Right forelimb (tissue), 1 donor: ENCODE measurements at regions not wholly inside any gene's neighbourhood (a gene's known extent, or its start where the extent isn't known, plus 50 kb on each side); places are given as distances from the start of the nearest gene placed in this dataset.

Source experiments
- DNase-seq: peaks from one replicate; pipeline ENCODE4 v3.0.0-alpha.2; 2018

DNA sequence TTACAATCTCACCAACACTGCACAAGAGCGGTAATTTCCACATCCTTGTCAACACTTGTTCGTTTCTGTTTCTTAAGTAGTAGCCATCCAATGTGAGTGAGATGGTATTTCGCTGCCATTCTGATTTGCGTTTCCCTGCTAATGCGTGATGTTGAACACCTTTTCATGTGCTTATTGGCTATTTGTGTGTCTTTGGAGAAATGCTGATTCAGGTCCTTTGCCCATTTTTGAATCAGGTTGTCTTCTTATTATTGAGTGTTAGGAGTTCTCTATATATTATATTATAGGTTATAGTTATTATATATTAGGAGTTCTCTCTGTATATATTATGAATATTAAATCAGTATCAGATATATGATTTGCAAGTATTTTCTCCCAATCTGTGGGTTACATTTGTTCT, 59.9 kb upstream of the IRX4 start:
- no peak for DNase-seq

DNA sequence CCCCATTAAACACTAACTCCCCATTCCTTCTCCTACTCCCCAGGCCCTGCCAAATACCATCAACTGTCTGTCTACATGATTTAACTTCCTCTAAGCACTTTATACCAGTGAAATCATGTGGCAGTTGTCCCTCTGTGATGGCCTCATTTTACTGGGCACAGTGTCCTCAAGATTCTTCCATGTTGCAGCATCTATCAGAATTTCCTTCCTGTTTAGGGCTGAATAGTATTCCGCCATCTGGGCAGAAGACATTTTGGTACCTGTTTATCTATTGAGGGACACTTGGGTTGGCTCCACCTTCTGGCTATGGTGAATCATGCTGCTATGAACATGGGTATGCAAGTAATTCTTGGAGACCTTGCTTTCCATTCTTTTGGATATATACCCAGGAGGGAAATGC, 59.4 kb upstream of the IRX4 start:
- no peak for DNase-seq

DNA sequence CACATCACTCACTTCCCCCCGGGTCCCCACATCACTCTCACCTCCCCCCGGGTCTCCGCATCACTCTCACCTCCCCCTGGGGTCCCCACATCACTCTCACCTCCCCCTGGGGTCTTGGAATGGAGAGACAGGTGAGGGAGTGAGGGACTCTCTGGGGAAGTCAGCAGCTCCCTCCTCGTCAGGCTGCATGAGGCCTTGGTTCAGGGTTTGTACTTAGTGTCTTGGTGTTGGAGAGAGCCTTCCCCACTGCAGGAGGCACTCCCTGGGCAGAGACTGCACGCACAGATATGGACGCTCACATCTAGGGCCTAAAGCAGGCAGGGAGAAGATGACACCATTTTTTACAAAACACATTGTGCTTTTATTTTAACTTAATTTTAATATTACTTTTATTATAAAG, 56.5 kb upstream of the IRX4 start:
- no peak for DNase-seq

DNA sequence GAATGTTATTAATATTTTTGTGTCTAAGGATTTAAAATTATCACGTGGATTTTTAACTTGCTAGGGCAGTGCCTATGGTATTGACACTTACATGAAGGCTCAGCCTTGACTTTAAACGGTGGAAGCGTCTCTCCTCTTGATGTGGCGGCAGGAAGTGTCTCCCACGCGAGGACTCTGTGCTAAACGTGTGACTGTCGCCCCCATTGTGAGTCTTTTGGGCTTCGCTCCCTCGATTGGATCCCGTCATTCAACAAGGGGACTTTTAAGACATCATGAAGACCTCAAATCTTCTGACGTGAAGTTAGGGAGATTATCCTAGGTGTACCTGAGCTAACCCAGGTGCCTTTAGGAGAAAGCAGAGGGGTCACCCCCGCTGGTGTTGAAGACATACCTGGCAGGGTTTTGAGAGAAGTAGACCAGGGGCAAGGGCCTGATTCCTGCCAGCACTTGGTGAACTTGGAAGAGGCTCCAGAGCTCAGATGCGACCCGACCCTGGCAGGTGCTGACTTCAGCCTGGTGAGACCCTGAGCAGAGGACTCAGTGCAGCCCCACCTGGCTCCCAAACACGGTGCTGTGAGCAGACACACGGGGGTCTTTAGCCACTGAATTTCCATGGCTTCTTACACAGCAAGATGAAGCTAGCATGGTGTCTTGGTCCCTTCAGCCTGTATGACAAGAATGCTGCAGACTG, 55.7 kb upstream of the IRX4 start:
- no peak for DNase-seq

DNA sequence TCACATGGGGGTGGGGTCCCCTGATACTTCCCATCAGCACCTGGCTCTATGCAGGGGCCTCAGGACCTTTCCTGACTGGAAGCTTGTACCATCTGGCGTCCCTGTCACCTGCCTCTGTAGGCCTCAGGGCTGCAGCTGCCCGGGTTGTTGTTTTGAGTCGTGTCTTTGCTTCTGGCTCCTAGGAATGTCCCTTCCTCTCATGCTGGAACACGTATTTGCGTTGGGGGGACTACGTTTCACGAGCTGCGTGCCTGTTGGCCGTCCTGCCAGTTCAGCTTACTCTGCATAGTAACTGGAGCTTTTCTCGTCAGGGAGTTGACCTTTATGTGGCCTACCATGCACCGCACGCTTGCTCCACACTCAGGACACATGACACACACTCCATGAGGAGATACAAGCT, 54.9 kb upstream of the IRX4 start:
- DNase-seq = no peak

DNA sequence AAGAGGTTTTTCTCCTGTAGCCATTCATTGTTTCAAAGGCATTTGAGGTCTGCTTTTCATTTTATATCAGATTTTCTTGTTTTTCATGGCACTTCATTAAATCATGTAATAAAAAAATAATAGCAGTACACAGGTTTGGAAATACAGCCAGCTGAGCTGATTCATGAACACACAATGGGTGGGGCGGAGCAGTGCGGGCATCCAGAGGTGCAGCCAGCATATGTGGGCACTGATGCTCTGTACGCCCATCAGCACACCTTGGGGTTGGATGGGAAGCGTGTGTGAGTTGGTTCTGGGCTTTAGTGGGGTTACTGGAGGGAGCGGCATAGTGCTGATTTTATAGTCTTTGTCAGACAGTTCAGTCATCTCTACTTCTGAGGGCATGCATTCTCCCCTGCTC, 54.2 kb upstream of the IRX4 start:
- no peak for DNase-seq

DNA sequence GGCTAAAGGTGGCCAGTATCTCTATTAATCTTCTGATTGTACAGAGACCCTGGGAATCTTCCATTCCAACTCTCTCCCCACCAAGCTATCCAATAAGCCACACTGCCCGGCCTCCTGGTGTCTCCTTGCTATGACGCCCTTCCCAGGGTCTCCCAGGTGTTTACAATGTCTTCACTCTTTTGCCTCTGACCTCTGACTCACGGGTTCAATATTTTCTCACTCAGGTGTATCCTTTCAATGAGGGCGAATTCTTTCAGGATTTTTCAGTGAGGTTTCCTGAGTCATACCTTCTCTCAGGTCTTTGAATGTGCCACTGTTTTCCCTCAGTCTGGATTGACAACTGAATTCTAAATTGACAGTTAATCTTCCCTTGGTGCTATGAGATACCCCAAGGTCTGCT, 53.7 kb upstream of the IRX4 start:
- DNase-seq = no peak

DNA sequence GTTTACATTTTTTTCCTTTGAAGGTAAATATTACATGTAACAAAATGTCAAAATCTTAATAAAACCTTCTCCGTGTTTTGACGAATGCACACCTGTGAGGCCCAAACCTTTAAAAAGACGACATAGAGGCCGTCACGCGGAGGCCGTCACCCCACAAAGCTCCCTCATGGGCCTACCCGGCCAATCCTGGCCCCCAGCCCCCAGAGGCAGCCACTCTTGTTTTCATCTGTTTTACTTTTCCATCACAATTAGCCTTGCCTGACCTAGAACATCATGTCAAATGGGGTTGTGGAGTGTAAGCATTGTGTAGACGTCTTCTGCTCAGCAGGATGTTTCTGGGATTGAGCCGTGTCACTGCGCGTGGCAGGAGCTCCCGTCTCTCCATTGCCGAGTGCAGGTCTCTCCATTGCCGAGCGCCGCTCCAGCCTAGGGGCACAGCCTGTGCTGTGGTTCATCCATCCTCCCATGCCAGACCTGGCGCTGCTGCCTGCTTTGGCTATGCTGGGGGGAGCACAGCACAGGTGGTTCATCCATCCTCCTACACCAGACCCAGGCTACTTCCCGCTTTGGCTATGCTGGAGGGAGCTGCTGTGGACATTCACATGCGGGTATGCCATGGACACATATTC, 52.2 kb upstream of the IRX4 start:
- no peak for DNase-seq

DNA sequence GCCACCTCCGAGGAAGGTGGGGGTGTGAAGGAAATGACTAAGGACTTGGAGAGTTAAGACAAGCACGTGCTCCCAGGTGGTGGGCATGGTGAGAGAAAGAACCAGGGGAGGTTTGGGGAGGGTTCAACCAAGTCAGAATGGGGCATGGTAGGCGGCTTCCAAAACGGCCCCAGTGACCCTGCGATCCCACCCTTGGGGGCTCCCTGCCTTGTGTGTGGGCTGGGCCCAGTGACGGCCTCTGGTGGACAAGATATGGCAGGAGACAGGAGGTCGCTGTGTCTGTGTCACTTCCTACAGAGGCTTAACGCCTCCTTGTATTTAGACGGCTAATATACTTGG, 51.3 kb upstream of the IRX4 start:
- DNase-seq = no peak

DNA sequence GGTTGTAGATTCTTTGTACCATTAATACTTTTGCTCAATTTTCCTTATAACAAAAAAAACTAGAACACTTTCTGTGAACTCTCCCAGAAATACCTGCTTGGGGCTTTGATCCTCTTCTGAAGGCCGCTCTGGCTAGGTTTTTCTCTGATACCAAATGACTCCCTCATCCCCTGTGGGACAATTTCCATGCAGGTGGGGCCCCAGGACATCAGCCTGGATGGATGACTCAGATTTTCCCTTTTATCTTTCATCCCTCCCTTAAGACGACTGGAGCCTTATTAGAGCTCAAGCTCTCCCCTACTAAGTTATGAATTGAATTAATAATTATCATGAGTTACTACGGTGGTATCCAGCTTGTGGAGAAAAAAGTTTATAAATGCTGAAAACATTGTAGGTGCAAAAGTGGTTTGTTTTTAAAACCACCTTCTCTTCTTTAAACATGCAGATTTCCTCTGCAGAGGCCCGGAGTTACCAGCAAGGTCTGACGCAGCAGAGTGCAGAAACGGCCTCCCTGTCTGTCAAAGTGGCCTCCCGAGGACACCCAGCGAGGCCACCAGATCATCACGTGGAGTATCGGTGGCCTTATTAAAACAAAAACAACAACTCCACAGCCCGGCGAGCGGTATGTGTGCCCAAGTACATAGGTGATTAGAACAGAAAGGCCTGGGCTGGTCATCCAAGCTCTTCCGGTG, 50.8 kb upstream of the IRX4 start:
- no peak for DNase-seq
